NCI-H1048 (cell line): ENCODE measurements at regions not wholly inside any gene's neighbourhood (a gene's known extent, or its start where the extent isn't known, plus 50 kb on each side); places are given as distances from the start of the nearest gene placed in this dataset.

Source experiments
- DNase-seq: peaks from one replicate; lab custom pipeline; 2025; lab: John Stamatoyannopoulos, UW

DNA sequence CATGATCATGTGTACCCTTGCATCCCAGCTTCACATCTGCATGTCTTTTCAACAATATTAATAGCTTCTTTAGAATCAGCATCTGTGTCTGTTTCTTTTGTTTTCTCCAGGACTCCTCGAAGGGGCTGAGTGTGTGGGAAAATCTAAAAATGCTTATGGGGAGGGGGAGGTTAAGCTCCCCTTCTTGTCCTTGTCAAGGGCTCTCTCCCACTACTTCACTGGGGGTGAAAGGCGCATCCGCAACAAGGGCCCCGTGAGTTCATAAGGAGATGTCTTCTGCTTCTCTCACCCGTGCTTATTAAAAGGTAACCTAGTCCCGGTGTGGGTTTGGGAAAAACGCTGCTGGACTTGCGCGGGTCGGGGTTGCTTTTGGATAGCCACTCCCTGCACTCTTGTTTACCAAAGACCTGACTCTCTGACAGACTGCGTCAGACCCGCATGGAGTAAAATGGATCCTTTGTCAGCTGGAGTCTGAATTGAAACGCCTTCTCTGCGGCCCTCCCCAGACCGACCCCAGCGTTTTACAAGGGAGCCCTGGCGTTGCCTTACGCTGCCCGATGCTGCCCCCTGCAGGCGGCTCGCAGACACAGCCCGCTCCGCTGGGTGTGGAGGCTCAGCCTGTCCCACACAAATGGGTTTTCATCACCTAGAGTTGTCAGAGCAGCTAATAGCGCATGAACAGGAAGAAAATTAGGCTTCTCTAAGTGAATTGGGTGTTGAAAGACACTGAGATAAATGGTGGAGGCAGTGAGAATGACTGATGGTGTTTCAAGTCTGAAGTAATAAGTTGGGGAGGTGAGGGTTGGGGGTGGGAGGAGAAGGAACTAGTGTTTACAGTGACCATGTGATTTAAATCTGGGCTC lies 53.8 kb downstream of the IER5 start:
- peak; percentile 95 for DNase-seq

DNA sequence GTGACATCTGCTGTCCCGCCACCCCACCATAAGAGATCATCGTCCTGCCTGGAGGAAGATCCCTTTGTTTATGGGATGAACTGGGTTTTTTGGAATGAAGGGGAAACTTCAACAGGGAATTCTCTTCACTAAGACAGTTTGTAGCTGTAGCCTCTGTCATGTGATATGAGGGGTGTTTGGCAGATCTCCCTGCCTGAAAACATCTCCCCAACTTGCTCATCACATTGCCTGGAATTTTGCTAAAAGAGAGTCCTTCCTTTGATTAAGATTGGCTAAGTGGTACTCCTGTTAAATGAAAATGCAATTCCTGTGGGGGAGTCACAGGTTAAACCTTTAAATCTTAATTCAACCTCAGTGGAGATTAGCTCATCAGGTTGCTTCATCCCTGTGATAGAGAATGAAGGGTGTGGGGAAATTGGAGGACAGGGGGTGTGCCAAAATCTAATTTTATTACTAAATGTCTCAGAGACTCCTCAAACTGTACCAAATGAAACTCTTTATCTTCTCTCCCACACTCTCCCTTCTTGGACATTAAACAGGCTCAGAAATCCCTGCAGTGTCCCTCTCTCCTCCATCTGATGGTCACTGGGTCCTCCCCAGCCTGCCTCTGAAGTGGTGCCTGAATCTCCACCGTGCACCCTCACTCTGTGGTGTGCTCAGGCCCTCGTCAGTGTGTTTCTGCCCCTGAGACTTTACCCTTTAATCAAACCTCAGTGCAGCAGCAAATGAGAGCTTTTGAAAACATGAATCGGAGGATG lies 54.8 kb downstream of the IER5 start:
- no peak for DNase-seq

DNA sequence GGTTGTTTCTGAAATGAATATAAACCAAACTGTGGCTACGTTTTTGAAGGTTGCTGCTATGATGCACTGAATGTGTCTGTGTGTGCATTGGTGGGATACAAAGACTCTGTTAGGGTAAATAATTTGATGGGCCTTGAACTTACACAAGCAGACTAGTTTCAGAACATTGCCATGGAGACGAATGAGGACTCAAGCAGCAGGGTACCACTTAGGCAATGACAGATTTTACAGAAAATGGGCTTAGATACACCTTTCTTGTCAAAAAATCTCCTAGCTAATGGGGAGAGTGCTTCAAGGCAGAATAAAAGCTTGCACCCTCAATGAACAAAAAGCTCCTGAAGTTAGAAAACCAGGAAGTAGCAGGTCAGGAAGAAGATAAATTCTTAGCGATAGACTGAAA lies 55.7 kb downstream of the IER5 start:
- no peak for DNase-seq

DNA sequence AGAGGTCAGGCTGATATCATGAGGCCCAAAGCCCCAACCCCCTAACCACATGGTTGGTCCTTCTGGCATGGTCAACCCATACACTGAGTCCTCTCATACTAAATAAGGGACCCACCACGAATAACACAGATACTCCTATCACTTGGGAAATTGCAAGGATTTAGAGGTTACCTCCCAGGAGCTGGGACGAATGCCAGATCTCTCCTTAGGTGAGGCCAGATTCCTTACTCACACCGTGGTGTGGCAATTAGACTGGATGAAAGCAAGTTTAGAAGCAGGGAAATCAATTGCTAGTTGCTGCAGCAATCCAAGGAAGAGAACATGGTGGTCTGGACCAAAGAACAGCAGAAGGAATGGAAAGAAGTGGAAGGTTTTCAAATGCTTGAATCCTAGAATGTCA lies 60.1 kb downstream of the IER5 start:
- DNase-seq, result no peak

DNA sequence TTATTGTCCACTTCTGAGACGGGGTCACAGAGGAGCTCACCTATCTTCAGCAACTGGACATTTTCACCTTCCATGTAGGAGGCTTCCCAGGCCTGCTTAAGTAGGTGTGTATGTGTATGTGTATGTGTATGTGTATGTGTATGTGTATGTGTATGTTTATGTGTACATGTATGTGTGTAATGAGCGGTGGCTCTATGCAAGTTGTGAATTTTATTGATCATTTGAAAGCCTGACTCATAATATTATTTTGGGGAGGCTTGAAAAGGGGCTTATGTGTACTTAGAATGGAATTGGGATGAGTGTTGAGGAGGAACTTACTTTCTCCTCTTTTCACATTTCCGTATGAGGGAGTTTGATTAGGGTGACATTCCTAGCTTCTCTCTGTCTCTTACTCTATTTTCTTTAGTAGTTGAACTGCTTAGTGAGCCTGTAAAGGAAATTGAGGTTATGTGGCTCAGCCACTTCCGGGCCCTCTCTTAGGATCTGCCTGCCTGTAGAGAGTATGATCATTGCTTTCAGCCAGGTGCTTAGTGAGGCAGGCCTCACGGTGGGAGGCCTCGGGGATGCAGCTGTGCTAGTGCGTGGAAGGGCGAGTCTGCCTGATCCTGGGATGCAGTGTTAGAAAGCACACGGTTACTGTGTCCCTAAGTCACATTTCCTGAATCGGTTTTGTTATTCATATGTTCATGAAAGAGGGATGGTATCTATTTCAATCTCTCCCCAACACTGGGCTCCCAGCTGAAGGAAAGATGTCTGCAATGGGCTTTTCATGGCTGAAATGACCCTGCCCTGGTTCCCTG lies 61.0 kb downstream of the IER5 start:
- no peak for DNase-seq

DNA sequence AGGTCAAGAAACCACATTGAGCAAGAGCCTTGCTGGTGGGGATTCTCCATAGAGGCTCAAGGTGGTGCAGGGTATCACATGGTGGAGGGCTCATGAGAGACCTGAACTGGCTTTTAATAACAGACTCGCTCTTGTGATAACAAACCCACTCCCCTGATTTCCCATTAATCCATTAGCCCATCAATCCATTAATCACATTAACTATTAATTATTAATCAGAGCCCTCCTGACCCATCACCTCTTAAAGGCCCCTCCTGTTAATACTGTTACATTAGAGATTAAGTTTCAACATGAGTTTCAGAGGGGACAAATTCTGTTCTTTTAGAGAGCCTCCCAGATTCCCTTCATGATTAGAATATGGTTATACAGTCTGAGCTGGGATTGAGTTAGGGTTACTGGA lies 61.8 kb downstream of the IER5 start:
- DNase-seq, result no peak

DNA sequence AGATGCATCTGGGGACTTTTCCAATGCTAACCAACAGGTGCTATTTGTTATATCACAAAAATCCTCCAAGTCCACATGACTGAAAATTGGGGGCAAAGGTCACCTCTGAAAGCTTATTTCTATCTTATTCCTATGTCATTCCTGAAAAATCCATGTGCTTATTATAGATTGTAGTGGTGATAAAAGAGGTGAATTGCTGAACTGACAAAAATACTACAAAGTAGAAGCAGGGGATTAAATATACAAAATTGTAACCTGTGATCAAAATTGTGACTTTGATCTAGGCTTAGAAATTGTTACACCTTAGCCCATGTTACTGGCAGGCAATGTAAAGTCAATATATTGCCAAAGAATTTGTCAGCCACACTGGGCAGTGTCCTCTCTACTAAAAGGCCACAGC lies 62.3 kb downstream of the IER5 start:
- no peak for DNase-seq

DNA sequence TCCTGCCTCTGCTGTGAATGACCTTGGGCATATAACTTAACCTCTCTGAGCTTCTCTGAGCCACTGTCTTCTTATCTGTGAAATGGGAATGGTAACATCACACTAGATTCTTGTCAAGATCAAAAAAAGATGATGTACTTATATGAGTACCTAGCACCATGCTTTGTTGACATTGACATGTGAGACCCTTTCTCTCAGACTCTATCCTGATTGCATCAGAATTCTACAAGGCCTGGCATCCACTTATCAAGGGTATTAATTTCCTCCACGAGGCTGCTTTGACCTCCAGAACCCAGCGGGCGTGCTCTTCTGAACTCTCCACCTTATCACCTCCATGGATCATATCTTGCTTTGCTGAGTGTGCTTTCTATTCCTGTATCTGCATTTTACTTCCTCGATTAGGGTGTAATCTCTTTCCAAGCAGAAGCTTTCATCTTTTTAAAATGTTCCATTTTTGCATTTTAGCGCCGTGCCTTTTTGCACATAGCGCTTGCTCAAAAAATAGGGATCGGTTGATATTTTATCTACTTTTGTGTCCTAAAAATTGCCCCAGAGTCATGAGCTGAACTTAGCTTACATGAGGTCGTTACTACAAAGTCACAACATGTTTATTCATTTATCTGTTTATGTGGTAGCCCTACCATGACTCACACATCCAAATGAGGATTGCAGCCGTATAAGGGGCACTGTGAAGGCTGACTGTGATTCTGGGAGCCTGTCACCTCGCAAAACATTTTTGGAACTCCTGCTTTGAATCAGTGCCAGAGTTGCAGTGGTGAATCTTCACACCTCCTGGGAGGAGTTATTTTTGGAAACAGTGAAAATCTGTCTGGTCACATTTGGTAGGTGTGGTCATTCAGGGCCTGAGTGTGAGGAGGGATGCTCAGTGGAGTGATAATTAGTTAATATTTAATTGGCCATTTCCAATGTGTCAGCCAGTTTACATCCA lies 63.2 kb downstream of the IER5 start:
- no peak for DNase-seq

DNA sequence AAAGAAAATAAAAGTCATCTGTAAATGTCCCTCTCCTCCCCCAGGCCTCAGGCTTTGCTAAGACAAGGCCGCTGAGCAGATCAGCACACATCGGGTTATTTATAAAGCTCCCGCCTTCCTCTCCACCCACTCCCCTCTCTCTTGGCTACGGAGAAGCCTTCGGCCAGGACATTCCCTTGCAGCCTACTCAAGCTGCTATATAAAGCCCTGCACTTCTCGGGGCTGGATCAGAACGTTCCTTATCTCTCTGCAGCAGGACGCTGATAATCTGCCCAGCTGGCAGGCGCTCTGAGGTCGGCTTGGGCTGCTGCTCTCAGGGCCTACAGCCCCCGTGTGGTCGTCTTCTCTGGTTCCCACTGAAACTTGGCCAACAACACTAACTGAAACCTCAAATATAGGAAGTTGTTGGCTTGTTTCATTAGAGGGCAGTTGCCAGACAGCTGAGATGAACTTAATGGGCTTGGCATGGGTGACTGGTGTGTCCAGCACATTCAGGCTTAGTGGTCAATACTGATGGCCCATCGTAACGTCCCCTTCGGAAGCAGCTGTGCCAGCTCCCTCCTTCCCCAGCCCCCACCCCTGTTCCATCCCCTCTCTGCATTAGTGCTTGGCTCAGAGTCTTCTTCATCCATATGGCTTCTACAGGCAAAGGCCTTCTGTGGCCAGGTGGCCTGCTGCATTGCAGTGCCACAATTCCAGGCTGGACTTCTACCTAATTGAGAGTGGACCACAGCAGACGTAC lies 64.6 kb downstream of the IER5 start:
- DNase-seq, result no peak

DNA sequence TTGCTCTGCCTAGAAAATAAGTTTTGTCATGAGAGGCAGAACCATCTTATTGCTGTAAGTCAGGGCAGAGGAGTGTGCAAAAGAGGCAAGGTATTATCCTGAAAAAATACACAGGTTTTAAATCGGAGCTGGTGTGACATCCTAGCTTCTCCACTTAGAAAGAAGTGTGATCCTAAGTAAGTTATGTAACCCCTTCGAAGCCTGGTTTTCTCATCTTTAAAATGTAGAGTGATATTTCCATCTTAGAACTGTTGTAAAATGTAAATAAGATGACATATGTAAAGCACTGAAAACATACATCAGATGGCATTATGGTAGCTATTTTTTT lies 65.1 kb downstream of the IER5 start:
- no peak for DNase-seq

DNA sequence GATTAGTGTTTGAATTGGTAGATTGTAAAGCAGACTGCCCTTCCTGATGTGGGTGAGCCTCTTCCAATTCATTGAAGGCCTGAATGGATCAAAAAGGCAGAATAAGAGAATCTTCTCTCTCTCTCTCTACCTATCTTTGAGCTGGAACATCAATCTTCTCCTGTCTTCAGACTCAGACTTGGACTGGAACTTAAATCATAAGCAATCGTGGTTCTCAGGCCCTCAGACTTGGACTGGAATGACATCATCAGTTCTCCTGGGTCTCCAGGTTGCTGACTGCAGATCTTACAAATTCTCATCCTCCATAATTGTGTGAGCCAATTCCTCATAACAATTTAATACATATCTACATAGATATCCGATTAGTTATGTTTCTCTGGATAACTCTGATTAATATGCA lies 66.8 kb downstream of the IER5 start:
- DNase-seq, result no peak

DNA sequence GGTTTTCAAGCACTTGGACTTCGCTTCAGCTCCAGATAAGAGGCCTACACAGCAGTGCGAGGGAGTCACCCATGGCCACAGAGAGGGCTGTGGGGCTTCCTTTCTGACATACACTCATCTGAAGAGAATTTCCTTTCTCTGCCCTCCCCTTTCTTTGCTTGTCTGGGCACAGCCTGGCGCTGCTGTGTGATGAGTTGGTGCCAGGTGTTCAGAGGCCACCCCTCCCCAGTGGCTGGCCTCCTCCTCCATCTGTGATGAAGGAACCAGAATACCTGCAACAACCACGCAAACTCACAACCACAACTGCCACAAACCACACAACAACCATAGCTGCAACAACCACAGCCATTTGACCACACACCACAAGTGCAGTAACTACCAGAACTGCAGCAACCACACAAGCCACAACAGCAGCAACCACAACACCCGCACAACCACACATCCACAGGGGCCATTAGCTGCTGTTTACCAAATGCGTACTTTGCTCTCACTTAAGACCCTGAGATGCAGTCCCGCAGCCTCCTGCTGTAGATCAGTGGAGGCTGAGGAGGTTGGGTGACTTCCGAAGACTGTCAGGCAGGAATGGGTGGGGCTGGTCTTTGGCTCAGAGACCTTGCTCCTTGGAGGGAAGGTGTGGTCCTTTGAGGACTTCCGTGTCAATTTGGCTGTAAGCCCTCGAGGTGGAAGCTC lies 71.1 kb downstream of the IER5 start:
- no peak for DNase-seq

DNA sequence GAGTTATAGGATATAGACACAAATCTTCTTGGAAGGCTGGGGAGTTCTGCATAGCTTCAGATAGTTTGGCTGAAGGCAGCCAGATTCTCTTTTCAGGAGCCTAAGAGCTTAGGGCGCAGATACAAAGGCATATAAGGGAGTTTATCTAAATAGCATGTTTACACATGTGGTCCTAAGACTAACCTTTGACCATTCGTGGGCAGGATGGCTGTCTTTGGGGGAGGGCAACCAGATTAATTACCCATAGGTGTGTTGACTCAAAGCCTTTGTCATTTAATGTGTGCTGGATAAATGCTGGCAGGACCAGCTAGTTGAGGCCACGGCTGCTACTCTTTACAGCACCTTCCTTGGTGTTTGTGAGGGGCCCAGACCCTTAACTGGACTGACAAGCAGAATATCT lies 71.8 kb downstream of the IER5 start:
- no peak for DNase-seq

DNA sequence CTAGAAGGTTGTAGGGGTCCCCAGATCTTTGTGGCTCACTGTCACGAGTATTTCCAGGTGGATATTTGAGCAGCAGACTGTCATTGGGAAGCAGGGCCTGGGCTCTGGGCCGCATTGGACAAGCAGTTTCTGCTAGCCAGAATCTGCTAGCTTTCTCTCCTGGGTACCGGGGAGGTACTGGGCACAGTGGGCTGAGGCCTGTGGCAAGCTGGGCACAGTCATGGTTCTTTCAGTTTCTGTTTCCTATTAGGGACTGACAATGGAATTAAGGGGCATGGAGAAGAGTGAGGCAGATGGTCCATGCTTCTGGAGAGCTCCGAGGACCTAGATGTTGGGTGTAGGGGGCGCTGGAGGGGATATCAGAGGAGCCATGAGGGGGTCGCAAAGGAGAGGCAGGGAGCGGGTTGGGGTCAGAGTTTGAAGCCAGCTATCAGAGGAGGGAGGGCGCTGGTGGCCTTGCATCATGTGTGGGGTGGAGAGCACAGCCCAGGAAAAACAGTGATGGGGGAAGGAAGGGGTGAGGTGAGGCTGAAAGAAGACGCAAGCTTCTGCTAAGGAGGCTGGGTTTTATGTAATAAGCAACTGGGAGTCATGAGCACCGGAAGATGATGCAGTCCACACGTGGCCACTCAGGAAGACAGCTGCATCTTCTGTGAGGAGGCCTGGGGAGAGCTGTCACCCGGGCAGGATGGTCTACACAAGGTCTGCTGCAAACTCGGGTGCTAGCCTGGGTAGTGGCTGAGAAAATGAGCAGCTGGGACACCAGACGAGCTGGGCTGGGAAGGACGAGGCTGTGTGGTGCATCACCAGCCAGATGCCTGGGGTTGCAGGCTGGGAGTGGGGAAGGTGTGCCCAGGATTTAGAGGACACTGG lies 72.7 kb downstream of the IER5 start:
- no peak for DNase-seq

DNA sequence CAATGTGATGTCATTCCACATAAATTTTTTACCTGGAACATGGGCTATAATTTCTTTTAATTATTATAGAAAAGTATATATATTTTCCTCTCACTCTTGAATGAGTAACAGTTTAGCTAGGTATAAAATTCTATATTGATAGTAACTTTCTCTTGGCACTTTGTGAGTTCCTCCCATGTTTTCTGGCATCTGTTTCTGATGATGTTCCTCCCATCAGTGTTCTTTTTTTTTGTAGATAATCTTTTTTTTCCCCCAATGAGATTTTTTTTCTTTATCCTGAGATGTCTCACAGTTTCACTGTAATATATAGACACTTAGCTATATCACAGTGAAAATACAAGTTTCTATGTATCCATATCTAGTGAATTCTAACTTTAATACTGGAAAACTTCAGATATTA lies 75.2 kb downstream of the IER5 start:
- DNase-seq, result no peak

DNA sequence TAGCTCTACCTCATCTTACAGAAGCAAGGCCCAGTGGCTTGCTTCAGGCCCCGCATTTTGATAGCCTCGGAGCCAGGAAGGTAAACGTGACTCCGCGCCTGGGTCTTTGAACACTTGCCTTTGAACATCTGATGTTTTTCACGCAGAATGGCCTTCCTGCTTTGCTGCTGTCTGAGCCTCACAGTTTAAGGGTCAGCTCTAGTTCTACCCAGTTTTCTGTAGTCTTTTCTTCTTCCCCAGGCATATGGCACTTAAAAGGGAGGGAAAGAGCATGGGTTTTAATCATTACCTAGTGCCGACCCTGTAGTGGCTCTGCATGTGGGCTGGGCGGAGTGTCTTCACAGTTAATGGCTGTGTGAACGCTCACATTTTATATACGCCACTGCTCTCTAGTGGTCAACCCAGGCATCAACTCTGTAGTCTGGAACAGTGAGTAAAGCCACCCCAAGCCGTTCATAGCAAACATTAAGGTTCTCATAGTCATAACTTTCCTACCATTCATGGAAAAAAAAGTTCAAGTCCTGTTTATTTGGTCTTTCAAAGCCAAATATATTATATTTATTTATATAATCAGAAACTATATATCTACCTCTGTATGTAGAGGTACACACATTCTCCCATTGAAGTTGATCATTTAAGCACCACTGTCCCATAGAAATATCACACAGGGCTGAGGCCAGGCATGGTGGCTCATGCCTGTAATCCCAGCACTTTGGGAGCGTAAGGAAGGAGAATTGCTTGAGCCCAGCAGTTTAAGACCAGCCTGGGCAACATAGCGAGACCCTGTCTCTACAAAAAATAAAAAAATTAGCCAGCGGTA lies 78.1 kb downstream of the IER5 start:
- DNase-seq, result peak; percentile 75

DNA sequence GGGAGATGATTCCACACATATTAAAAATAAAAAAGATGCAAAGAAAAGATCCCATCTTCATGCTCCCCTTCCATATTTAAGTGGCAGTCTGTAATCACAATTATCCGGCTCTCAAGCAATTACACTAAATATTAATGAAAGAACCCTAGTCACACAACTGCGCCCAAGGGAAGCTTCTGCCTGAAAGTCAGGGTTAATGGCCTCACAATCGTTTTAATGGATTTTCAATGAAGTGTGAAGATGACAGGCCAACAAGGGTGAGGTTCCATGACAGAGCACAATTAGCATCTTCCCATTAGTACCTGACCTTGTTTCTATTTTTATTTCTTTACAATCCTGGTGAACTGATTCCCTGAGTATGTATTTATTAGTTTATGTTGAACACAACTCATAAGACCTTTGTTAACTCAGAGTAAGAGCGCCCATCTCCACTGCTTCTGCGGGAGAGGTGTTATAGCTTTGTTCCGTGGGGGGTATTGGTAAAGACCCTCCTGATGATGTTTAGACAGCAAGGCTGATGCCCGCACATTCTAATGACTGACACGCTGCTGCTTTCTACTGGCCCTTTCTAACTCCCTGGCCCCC lies 80.9 kb downstream of the IER5 start:
- no peak for DNase-seq

DNA sequence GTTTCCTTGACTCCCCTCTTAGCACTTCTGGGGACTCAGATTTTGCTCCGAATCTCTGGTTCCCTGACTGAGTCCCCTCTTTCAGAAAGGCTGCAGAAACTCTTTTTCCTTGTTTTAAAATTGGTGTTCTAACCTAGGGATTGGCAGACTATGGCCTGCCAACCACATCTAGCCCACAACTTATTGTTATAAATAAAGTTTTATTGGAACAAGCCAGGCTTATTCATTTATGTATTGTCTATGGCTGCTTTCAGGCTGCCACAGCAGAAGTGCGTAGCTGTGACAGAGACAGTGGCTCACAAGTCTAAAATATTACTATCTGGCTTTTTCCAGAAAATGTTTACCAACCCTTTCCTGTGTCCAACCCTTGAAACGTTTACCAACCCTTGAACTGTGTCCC lies 81.7 kb downstream of the IER5 start:
- DNase-seq, result no peak
